ENCODE measurements at regions not wholly inside any gene's neighbourhood (a gene's known extent, or its start where the extent isn't known, plus 50 kb on each side); places are given as distances from the start of the nearest gene placed in this dataset.

GRCh38 chr9:12191630-12192029 lies 501.6 kb upstream of the TYRP1 start:
- no peak for DNase-seq (ENCODE audit: low read depth in 4 of 4, low spot score in 3 of 4)

GRCh38 chr9:12194731-12195130 lies 498.5 kb upstream of the TYRP1 start:
- no peak for DNase-seq (ENCODE audit: low read depth in 4 of 4, low spot score in 3 of 4)

GRCh38 chr9:12195456-12195855 lies 497.7 kb upstream of the TYRP1 start:
- no peak for DNase-seq (ENCODE audit: low read depth in 4 of 4, low spot score in 3 of 4)

GRCh38 chr9:12204512-12204911 lies 488.7 kb upstream of the TYRP1 start:
- DNase-seq (ENCODE audit: low read depth in 4 of 4, low spot score in 3 of 4): no peak

GRCh38 chr9:12212860-12213259 lies 480.3 kb upstream of the TYRP1 start:
- no peak for DNase-seq (ENCODE audit: low read depth in 4 of 4, low spot score in 3 of 4)

- DNase-seq (ENCODE audit: low read depth in 4 of 4, low spot score in 3 of 4): no peak
Observed at GRCh38 chr9:12221470-12221869, 471.7 kb upstream of the TYRP1 start.

- no peak for DNase-seq (ENCODE audit: low read depth in 4 of 4, low spot score in 3 of 4)
Observed at GRCh38 chr9:12224449-12224848, 468.7 kb upstream of the TYRP1 start.

- no peak for DNase-seq (ENCODE audit: low read depth in 4 of 4, low spot score in 3 of 4)
Observed at GRCh38 chr9:12230708-12231107, 462.5 kb upstream of the TYRP1 start.

GRCh38 chr9:12231832-12232231 lies 461.4 kb upstream of the TYRP1 start:
- DNase-seq (ENCODE audit: low read depth in 4 of 4, low spot score in 3 of 4): no peak

- no peak for DNase-seq (ENCODE audit: low read depth in 4 of 4, low spot score in 3 of 4)
Observed at GRCh38 chr9:12232836-12233235, 460.3 kb upstream of the TYRP1 start.

GRCh38 chr9:12253941-12254340 lies 439.2 kb upstream of the TYRP1 start:
- DNase-seq (ENCODE audit: low read depth in 4 of 4, low spot score in 3 of 4): no peak

GRCh38 chr9:12266758-12267157 lies 426.4 kb upstream of the TYRP1 start:
- DNase-seq (ENCODE audit: low read depth in 4 of 4, low spot score in 3 of 4): no peak

- DNase-seq (ENCODE audit: low read depth in 4 of 4, low spot score in 3 of 4): peak in 1 of 4 donors; percentile 26
Observed at GRCh38 chr9:12271421-12271891, 421.7 kb upstream of the TYRP1 start.

GRCh38 chr9:12272471-12273120 lies 420.6 kb upstream of the TYRP1 start:
- DNase-seq (ENCODE audit: low read depth in 4 of 4, low spot score in 3 of 4): no peak

GRCh38 chr9:12274577-12274976 lies 418.6 kb upstream of the TYRP1 start:
- no peak for DNase-seq (ENCODE audit: low read depth in 4 of 4, low spot score in 3 of 4)

GRCh38 chr9:12276505-12276904 lies 416.7 kb upstream of the TYRP1 start:
- DNase-seq (ENCODE audit: low read depth in 4 of 4, low spot score in 3 of 4): no peak

- no peak for DNase-seq (ENCODE audit: low read depth in 4 of 4, low spot score in 3 of 4)
Observed at GRCh38 chr9:12289711-12290110, 403.5 kb upstream of the TYRP1 start.

GRCh38 chr9:12290166-12290869 lies 402.9 kb upstream of the TYRP1 start:
- no peak for DNase-seq (ENCODE audit: low read depth in 4 of 4, low spot score in 3 of 4)

- DNase-seq (ENCODE audit: low read depth in 4 of 4, low spot score in 3 of 4): no peak
Observed at GRCh38 chr9:12305211-12305610, 388.0 kb upstream of the TYRP1 start.

- no peak for DNase-seq (ENCODE audit: low read depth in 4 of 4, low spot score in 3 of 4)
Observed at GRCh38 chr9:12314589-12314988, 378.6 kb upstream of the TYRP1 start.

GRCh38 chr9:12318732-12319685 lies 374.2 kb upstream of the TYRP1 start:
- DNase-seq (ENCODE audit: low read depth in 4 of 4, low spot score in 3 of 4): no peak
